ENCODE measurements at regions not wholly inside any gene's neighbourhood (a gene's known extent, or its start where the extent isn't known, plus 50 kb on each side); places are given as distances from the start of the nearest gene placed in this dataset.

DNA sequence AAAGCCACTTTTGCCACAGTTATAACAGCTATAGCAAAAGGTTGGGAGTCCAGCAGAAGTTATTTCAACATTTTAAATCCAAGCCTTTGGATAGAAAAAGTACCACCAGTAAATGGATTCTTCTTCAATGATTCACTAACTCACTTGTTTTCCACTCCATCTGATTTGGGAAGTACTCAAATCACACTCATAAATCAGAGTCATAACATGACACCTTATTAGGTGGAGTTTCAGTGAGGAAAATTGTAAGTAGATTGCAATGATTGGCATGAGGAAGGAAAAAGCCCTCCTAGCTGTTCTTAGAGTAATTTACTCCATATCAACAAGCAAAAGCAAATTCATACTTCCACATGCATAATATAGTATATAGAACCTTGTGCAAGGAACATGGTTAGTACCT, 132.9 kb downstream of the NR4A2 start:
- no peak for ATAC-seq
- no peaks in the 10 kb centered on the region for H3K4me1 ChIP-seq
- TF ChIP-seq EP300 (IDR thresholded peaks at IDR 0.05): no peak
- no peak for TF ChIP-seq POLR2A (IDR thresholded peaks at IDR 0.05)
- TF ChIP-seq, protein P1, sequence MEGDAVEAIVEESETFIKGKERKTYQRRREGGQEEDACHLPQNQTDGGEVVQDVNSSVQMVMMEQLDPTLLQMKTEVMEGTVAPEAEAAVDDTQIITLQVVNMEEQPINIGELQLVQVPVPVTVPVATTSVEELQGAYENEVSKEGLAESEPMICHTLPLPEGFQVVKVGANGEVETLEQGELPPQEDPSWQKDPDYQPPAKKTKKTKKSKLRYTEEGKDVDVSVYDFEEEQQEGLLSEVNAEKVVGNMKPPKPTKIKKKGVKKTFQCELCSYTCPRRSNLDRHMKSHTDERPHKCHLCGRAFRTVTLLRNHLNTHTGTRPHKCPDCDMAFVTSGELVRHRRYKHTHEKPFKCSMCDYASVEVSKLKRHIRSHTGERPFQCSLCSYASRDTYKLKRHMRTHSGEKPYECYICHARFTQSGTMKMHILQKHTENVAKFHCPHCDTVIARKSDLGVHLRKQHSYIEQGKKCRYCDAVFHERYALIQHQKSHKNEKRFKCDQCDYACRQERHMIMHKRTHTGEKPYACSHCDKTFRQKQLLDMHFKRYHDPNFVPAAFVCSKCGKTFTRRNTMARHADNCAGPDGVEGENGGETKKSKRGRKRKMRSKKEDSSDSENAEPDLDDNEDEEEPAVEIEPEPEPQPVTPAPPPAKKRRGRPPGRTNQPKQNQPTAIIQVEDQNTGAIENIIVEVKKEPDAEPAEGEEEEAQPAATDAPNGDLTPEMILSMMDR (IDR thresholded peaks at IDR 0.05): no peak
- TF ChIP-seq POLR2AphosphoS5 (IDR thresholded peaks at IDR 0.05): no peak

DNA sequence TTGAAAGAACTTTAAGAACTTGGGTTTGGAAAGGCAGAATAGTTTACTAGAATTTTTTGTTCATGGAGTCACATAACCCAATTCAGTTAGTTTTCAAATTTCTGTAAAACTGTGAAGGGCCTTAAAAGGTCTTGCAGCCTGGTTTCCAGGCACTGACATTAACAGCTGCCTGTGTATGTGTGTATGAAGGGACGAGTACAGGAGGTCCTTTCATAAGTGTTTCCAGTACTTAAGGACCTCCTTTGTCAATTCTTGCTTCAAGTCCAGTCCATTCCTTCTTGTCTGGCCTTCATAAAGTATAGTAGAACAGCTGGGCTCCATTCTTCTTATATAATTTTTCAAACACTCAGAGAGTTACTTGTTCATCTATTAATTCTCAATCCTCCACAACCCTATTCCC, 136.5 kb downstream of the NR4A2 start:
- ATAC-seq: no peak
- Histone ChIP-seq H3K4me1 (no peaks in the 10 kb centered on the region), H3K36me3 (no peaks in the 10 kb centered on the region), H3K9me3 (no peaks in the 10 kb centered on the region), H3K27ac (no peak overlapping the region), H3K27me3 (no peaks in the 10 kb centered on the region), H3K4me3 (no peak overlapping the region)
- TF ChIP-seq, protein P1 (IDR thresholded peaks at IDR 0.05): no peak
- TF ChIP-seq EP300 (IDR thresholded peaks at IDR 0.05): no peak
- whole genome bisulfite sequencing, 2 donors (ENCODE audit: low coverage in 1 of 2): 46 to 60% methylated on average over 1 of the region's 1 CpG

More for the DNA sequence above, 132.9 kb downstream of the NR4A2 start:
- Histone ChIP-seq H3K9me3 (no peaks in the 10 kb centered on the region), H3K27ac (no peak overlapping the region), H3K27me3 (no peaks in the 10 kb centered on the region), H3K36me3 (no peaks in the 10 kb centered on the region), H3K4me3 (no peak overlapping the region)

DNA sequence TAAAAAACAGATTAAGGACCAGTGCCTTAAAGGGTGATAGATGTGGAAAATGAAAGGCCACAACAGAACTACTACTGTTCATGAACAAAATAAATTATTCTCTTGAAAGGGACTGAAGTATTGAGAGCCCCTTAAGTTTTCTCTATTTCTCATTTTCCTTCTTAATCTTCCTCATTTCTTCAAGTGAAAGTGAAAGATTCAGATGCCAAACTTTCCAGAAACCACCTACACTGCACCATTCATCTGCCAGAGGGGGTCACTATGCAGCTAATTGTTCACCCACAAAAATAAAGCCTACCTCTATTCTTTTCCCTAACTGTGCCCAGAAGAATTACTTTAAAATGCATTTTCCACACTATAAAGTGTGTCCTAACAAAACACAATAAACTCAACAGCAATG, 140.1 kb downstream of the NR4A2 start:
- Histone ChIP-seq H3K4me1 (no peaks in the 10 kb centered on the region), H3K27ac (no peak overlapping the region), H3K9me3 (no peaks in the 10 kb centered on the region), H3K36me3 (no peaks in the 10 kb centered on the region), H3K27me3 (no peaks in the 10 kb centered on the region), H3K4me3 (no peak overlapping the region)
- ATAC-seq: no peak
- TF ChIP-seq, protein P1 (IDR thresholded peaks at IDR 0.05): peak in 1 of 4 experiments; percentile 30
- TF ChIP-seq POLR2A (IDR thresholded peaks at IDR 0.05): no peak

DNA sequence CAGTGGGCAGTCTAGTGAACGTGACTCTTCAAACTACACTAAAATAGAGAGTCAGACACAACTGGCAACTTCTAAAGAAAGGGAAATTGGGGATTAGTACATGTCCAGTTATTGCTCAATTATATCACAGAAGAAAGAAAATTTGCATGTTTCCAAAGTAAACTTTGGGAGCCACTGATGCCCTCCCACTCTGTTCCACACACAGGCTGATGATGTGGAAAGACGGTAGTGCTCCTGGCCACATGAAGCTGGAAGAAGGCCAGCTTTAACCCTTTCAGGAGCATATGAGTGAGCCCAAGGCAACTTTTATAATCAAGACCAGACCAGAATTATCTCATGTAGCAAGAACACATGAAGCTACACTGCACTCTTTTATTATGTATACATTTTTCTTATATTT, 141.0 kb downstream of the NR4A2 start:
- no peaks in the 10 kb centered on the region for H3K4me1 ChIP-seq
- H3K27me3 ChIP-seq: no peaks in the 10 kb centered on the region
- no peak for ATAC-seq
- no peak overlapping the region for H3K27ac ChIP-seq
- TF ChIP-seq POLR2AphosphoS5 (IDR thresholded peaks at IDR 0.05) (no peak), POLR2A (IDR thresholded peaks at IDR 0.05) (no peak), EP300 (IDR thresholded peaks at IDR 0.05) (no peak)
- TF ChIP-seq, protein P1 (IDR thresholded peaks at IDR 0.05): no peak
- no peaks in the 10 kb centered on the region for H3K9me3 ChIP-seq
- no peaks in the 10 kb centered on the region for H3K36me3 ChIP-seq
- no peak overlapping the region for H3K4me3 ChIP-seq
- WGBS, 2 donors (ENCODE audit: low coverage in 1 of 2): 8 to 19% methylated on average over 2 of the region's 2 CpGs

DNA sequence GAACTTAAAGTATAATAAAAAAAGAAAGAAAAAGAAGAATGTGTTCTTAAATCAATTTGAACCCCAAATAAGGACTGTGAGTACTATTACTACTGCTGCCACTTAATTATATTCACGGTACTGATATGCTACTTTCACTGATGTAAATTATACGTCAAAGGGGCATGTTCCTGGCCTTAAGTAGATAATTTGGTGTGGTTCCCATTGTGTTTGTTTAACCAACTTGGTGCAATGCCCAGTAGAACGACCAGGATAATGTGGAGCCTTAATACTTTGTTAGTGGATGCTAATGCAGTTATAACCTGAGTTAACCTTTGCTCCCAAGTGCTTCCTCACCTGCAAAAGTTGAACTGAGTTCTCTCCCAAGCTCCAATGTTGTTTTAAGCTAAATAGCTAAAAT, 142.0 kb downstream of the NR4A2 start:
- WGBS, 2 donors (ENCODE audit: low coverage in 1 of 2): 40 to 53% methylated on average over 3 of the region's 3 CpGs
- TF ChIP-seq, protein P1 (IDR thresholded peaks at IDR 0.05): no peak
- TF ChIP-seq POLR2AphosphoS5 (IDR thresholded peaks at IDR 0.05): no peak
- no peak for TF ChIP-seq EP300 (IDR thresholded peaks at IDR 0.05)
- TF ChIP-seq POLR2A (IDR thresholded peaks at IDR 0.05): no peak
- Histone ChIP-seq H3K27ac (no peak overlapping the region), H3K27me3 (no peaks in the 10 kb centered on the region), H3K4me3 (no peak overlapping the region), H3K36me3 (no peaks in the 10 kb centered on the region), H3K9me3 (no peaks in the 10 kb centered on the region), H3K4me1 (no peaks in the 10 kb centered on the region)
- ATAC-seq: no peak

Measured in gastroesophageal sphincter (tissue), 4 donors.